HEK293 (cell line): ENCODE measurements at regions not wholly inside any gene's neighbourhood (a gene's known extent, or its start where the extent isn't known, plus 50 kb on each side); places are given as distances from the start of the nearest gene placed in this dataset.
A peak's percentile ranks its signal among the peaks of the same experiment; 100 is the strongest.

ENCODE experiments used
- CTCF ChIA-PET: fragments of 350-600 bp; formaldehyde crosslinking; extraction: SDS; loops from one replicate; lab custom pipeline; 2021; ENCODE audit warnings: antibody characterized with exemption; lab: Yijun Ruan, JAX
- POLR2A ChIA-PET: fragments of 300-600 bp; formaldehyde crosslinking; extraction: SDS; loops from one replicate; lab custom pipeline; 2020; ENCODE audit warnings: antibody characterized with exemption, inconsistent platforms; lab: Yijun Ruan, JAX
- H3K27ac ChIP-seq: fragments of 200-500 bp; sonication (Bioruptor generic); 2 replicates; pipeline ENCODE4 v1.5.1; 2014; ENCODE audit warnings: low read depth, low read length, control low read depth, inconsistent platforms; ENCODE audit errors: extremely low read depth
- H3K36me3 ChIP-seq, 2 experiments: fragments of 200-500 bp in 1 of 2; sonication (Bioruptor generic) in 1 of 2; 1 replicate in 1 of 2; 2 replicates in 1 of 2; pipeline ENCODE4 v1.5.1; 2014 to 2017; ENCODE audit warnings: inconsistent platforms in 2 of 2, low read length in 2 of 2; ENCODE audit not compliant: control insufficient read depth in 2 of 2, insufficient read depth in 1 of 2
- H3K4me1 ChIP-seq: fragments of 200-500 bp; sonication (Bioruptor generic); 2 replicates; pipeline ENCODE4 v1.5.1; 2014; ENCODE audit warnings: mild to moderate bottlenecking, low read length, inconsistent platforms; ENCODE audit not compliant: control insufficient read depth, insufficient read depth
- H3K4me3 ChIP-seq: 2 replicates; pipeline ENCODE4 v1.5.1; 2011; ENCODE audit warnings: low read depth, mild to moderate bottlenecking, control low read depth, low read length, moderate library complexity
- H3K9me3 ChIP-seq: fragments of 200-500 bp; sonication (Bioruptor generic); 2 replicates; pipeline ENCODE4 v1.5.1; 2014; ENCODE audit warnings: low read depth, low read length, inconsistent platforms; ENCODE audit not compliant: control insufficient read depth, insufficient read depth
- CTCF ChIP-seq: fragments of 450-650 bp; formaldehyde crosslinking; IDR thresholded peaks from 2 replicates; pipeline ENCODE4 v1.5.1; 2016; ENCODE audit warnings: missing biosample characterization, missing genetic modification characterization
- GLIS1 ChIP-seq: fragments of 450-650 bp; formaldehyde crosslinking; IDR thresholded peaks from 2 replicates; pipeline ENCODE4 v1.5.1; 2016; ENCODE audit warnings: missing biosample characterization, missing genetic modification characterization
- KLF17 ChIP-seq: fragments of 450-650 bp; formaldehyde crosslinking; IDR thresholded peaks from 2 replicates; pipeline ENCODE4 v1.5.1; 2016; ENCODE audit warnings: missing biosample characterization, missing genetic modification characterization
- PRDM10 ChIP-seq: fragments of 450-650 bp; formaldehyde crosslinking; IDR thresholded peaks from 2 replicates; pipeline ENCODE4 v1.5.1; 2016; ENCODE audit warnings: missing biosample characterization, missing genetic modification characterization
- PRDM6 ChIP-seq: fragments of 450-650 bp; formaldehyde crosslinking; IDR thresholded peaks from 2 replicates; pipeline ENCODE4 v1.5.1; 2017; ENCODE audit warnings: missing biosample characterization, missing genetic modification characterization
- SCRT2 ChIP-seq: fragments of 450-650 bp; formaldehyde crosslinking; IDR thresholded peaks from 2 replicates; pipeline ENCODE4 v1.5.1; 2016; ENCODE audit warnings: missing biosample characterization, missing genetic modification characterization
- SP7 ChIP-seq: fragments of 450-650 bp; formaldehyde crosslinking; IDR thresholded peaks from 2 replicates; pipeline ENCODE4 v1.5.1; 2016; ENCODE audit warnings: missing biosample characterization, missing genetic modification characterization
- YY2 ChIP-seq: fragments of 450-650 bp; formaldehyde crosslinking; IDR thresholded peaks from 2 replicates; pipeline ENCODE4 v1.5.1; 2016; ENCODE audit warnings: missing biosample characterization, missing genetic modification characterization
- ZFP41 ChIP-seq: fragments of 450-650 bp; formaldehyde crosslinking; IDR thresholded peaks from 2 replicates; pipeline ENCODE4 v1.5.1; 2016; ENCODE audit warnings: missing biosample characterization, missing genetic modification characterization, borderline replicate concordance
- ZNF184 ChIP-seq: fragments of 450-650 bp; IDR thresholded peaks from 2 replicates; pipeline ENCODE4 v1.5.1; 2018; ENCODE audit warnings: missing biosample characterization, mild to moderate bottlenecking, missing genetic modification characterization
- ZNF2 ChIP-seq: fragments of 450-650 bp; formaldehyde crosslinking; IDR thresholded peaks from 2 replicates; pipeline ENCODE4 v1.5.1; 2016; ENCODE audit warnings: missing biosample characterization, missing genetic modification characterization
- ZNF211 ChIP-seq: fragments of 450-650 bp; formaldehyde crosslinking; IDR thresholded peaks from 2 replicates; pipeline ENCODE4 v1.5.1; 2016; ENCODE audit warnings: low read depth, missing biosample characterization, missing genetic modification characterization
- ZNF426 ChIP-seq: fragments of 450-650 bp; formaldehyde crosslinking; IDR thresholded peaks from 2 replicates; pipeline ENCODE4 v1.5.1; 2017; ENCODE audit warnings: missing biosample characterization, missing genetic modification characterization, mild to moderate bottlenecking, inconsistent platforms, moderate library complexity
- ZNF555 ChIP-seq: fragments of 450-650 bp; formaldehyde crosslinking; conservative IDR thresholded peaks from 2 replicates; pipeline ENCODE4 v1.5.1; 2017; ENCODE audit warnings: missing biosample characterization, mild to moderate bottlenecking, missing genetic modification characterization, inconsistent platforms
- ZNF623 ChIP-seq: fragments of 450-650 bp; formaldehyde crosslinking; IDR thresholded peaks from 2 replicates; pipeline ENCODE4 v1.5.1; 2016; ENCODE audit warnings: missing biosample characterization, missing genetic modification characterization
- ZNF626 ChIP-seq: fragments of 450-650 bp; sonication (Bioruptor Pico); formaldehyde crosslinking; IDR thresholded peaks from 2 replicates; pipeline ENCODE4 v1.5.1; 2018; ENCODE audit warnings: missing biosample characterization, missing genetic modification characterization, inconsistent platforms
- ZNF654 ChIP-seq: fragments of 450-650 bp; formaldehyde crosslinking; IDR thresholded peaks from 2 replicates; pipeline ENCODE4 v1.5.1; 2016; ENCODE audit warnings: low read depth, missing biosample characterization, missing genetic modification characterization
- ZNF658 ChIP-seq: fragments of 450-650 bp; formaldehyde crosslinking; IDR thresholded peaks from 2 replicates; pipeline ENCODE4; 2016; ENCODE audit warnings: missing biosample characterization, missing genetic modification characterization
- ZNF677 ChIP-seq: fragments of 450-650 bp; IDR thresholded peaks from 2 replicates; pipeline ENCODE4 v1.5.0; 2018; ENCODE audit warnings: missing biosample characterization, mild to moderate bottlenecking, missing genetic modification characterization, moderate library complexity
- ZSCAN16 ChIP-seq: fragments of 450-650 bp; formaldehyde crosslinking; IDR thresholded peaks from 2 replicates; pipeline ENCODE4 v1.5.1; 2016; ENCODE audit warnings: missing biosample characterization, missing genetic modification characterization
- ZSCAN18 ChIP-seq: fragments of 450-650 bp; formaldehyde crosslinking; IDR thresholded peaks from 2 replicates; pipeline ENCODE4 v1.5.1; 2016; ENCODE audit warnings: missing biosample characterization, missing genetic modification characterization
- ZSCAN4 ChIP-seq: fragments of 450-650 bp; formaldehyde crosslinking; IDR thresholded peaks from 2 replicates; pipeline ENCODE4 v1.5.1; 2017; ENCODE audit warnings: missing biosample characterization, missing genetic modification characterization

- TF ChIP-seq PRDM10 (tag by site-specific recombination) (no peak), ZSCAN18 (tag by site-specific recombination) (no peak), ZNF626 (tag by site-specific recombination) (no peak), ZSCAN4 (tag by site-specific recombination) (no peak), ZNF555 (no peak), ZNF426 (no peak), PRDM6 (tag by site-specific recombination) (no peak), YY2 (tag by site-specific recombination) (no peak), ZNF211 (tag by site-specific recombination) (no peak), ZNF623 (tag by site-specific recombination) (no peak), ZFP41 (no peak), ZNF658 (tag by site-specific recombination) (no peak), ZNF677 (tag by site-specific recombination) (no peak), GLIS1 (tag by site-specific recombination) (no peak), ZNF2 (no peak)
- no peak overlapping the region for H3K27ac ChIP-seq
- CTCF ChIA-PET = interaction anchor here (0.6 to 1.3 kb wide), 4 partner anchors 12 to 1176 kb away, joined by 3 to 7 read pairs (median 5); no protein-coding TSS in a partner anchor
- no peaks in the 10 kb centered on the region for H3K36me3 ChIP-seq
- peaks cover 6% of the 10 kb centered on the region; the same call in 1 of the 2 replicates for H3K4me1 ChIP-seq
- no peaks in the 10 kb centered on the region for H3K9me3 ChIP-seq
- no peak overlapping the region for H3K4me3 ChIP-seq
- POLR2A ChIA-PET = interaction anchor here (0.7 kb wide), 1 partner anchor 305 kb away, joined by 5 read pairs; no protein-coding TSS in a partner anchor
Observed at GRCh38 chr6:9252799-9253198, 817.5 kb upstream of the SLC35B3 start.

- Histone ChIP-seq H3K9me3 (no peaks in the 10 kb centered on the region), H3K36me3 (no peaks in the 10 kb centered on the region), H3K27ac (no peak overlapping the region), H3K4me3 (no peak overlapping the region), H3K4me1 (peaks cover 10% of the 10 kb centered on the region)
- POLR2A ChIA-PET = no interaction called here
- TF ChIP-seq CTCF (tag by site-specific recombination) (0 out of 2 replicates have a peak, but pooled peaks have one; percentile 11), KLF17 (tag by site-specific recombination) (no peak), ZNF184 (peak; percentile 48; the same call in 1 of the 2 replicates), ZNF654 (tag by site-specific recombination) (peak; percentile 76), SCRT2 (tag by site-specific recombination) (peak; percentile 61), ZNF2 (peak; percentile 78), SP7 (no peak), ZSCAN16 (tag by site-specific recombination) (0 out of 2 replicates have a peak, but pooled peaks have one; percentile 34), ZSCAN4 (tag by site-specific recombination) (peak; percentile 66)
- CTCF ChIA-PET = interaction anchor here (0.5 to 3.7 kb wide), 24 partner anchors 11 to 1184 kb away, joined by 3 to 31 read pairs (median 3); partner anchors contain the start of gene TFAP2A
Observed at GRCh38 chr6:9250852-9251251, 815.5 kb upstream of the SLC35B3 start.
